C4-2B (cell line): ENCODE measurements at regions not wholly inside any gene's neighbourhood (a gene's known extent, or its start where the extent isn't known, plus 50 kb on each side); places are given as distances from the start of the nearest gene placed in this dataset.

Experiments
- ZFX ChIP-seq: fragments of 450-650 bp; IDR thresholded peaks from 2 replicates; pipeline ENCODE4 v1.6.1; 2017
- TF ChIP-seq, protein P1 (sequence below): fragments of 450-650 bp; conservative IDR thresholded peaks from 2 replicates; pipeline ENCODE4 v1.5.1; 2017; ENCODE audit warnings: mild to moderate bottlenecking

- TF ChIP-seq, protein P1, sequence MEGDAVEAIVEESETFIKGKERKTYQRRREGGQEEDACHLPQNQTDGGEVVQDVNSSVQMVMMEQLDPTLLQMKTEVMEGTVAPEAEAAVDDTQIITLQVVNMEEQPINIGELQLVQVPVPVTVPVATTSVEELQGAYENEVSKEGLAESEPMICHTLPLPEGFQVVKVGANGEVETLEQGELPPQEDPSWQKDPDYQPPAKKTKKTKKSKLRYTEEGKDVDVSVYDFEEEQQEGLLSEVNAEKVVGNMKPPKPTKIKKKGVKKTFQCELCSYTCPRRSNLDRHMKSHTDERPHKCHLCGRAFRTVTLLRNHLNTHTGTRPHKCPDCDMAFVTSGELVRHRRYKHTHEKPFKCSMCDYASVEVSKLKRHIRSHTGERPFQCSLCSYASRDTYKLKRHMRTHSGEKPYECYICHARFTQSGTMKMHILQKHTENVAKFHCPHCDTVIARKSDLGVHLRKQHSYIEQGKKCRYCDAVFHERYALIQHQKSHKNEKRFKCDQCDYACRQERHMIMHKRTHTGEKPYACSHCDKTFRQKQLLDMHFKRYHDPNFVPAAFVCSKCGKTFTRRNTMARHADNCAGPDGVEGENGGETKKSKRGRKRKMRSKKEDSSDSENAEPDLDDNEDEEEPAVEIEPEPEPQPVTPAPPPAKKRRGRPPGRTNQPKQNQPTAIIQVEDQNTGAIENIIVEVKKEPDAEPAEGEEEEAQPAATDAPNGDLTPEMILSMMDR, result peak; percentile 16
- no peak for TF ChIP-seq ZFX
These were observed 139.7 kb downstream of the LRRC70 start for GRCh38 chr5:62718324-62718723.
